ENCODE measurements at regions not wholly inside any gene's neighbourhood (a gene's known extent, or its start where the extent isn't known, plus 50 kb on each side); places are given as distances from the start of the nearest gene placed in this dataset.

DNA sequence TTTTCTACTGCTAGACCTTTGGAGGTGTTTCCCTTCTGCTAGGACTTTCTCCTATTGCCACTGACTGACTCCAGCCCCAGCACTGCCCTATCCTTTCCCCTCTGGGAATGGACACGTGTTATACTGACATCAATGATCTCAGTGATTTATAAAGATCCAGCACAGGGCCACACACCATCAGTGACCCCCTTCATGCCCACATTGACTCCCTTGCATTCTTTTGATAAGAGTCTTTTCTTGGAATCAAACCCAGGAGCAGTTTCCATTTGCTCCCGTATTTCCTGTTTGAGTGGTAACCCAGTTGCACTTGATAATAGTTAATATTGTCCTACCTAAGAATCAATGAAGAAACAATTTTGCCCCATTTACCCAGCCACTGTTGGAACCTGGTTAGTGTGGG is 501.0 kb upstream of the USP24 start:
- H4K20me1 ChIP-seq (ENCODE audit: control insufficient read depth, insufficient read depth, insufficient read length): no peaks in the 10 kb centered on the region
- no peak overlapping the region for H3K56ac ChIP-seq (ENCODE audit: insufficient read length, low read depth, low read length)
- WGBS (ENCODE audit: extremely low coverage, insufficient read length, low lambda C conversion rate): no CpG with 5 or more reads among the region's 2 CpGs
- H3K23me2 ChIP-seq (ENCODE audit: insufficient read length, low read depth, low read length, poor library complexity, severe bottlenecking): no peaks in the 10 kb centered on the region
- no peak overlapping the region for H2BK20ac ChIP-seq (ENCODE audit: low read depth, low read length, poor library complexity, severe bottlenecking)
- no peak overlapping the region for H2AK5ac ChIP-seq (ENCODE audit: insufficient read length, low read length)
- no peak overlapping the region for H3T11ph ChIP-seq (ENCODE audit: low read length)
- Mint-ChIP-seq H3K27me3 (ENCODE audit: low read depth) (peaks cover 4% of the 10 kb centered on the region; the same call in 1 of the 2 replicates), H3K4me3 (no peak overlapping the region), H3K36me3 (ENCODE audit: insufficient read depth in 1 of 3, low read depth in 3 of 3) (no peaks in the 10 kb centered on the region), H3K27ac (no peak overlapping the region), H3K4me1 (peaks cover 30 to 33% of the 10 kb centered on the region in 2 experiments), H3K9me3 (no peaks in the 10 kb centered on the region)
- H2BK5ac ChIP-seq (ENCODE audit: insufficient read length, low read length): no peak overlapping the region
- no peak overlapping the region for H2BK12ac ChIP-seq (ENCODE audit: insufficient read length, low read depth, low read length)
- H3K9me3 ChIP-seq (ENCODE audit: control insufficient read depth, low read depth, low read length): no peaks in the 10 kb centered on the region
- no peak overlapping the region for H3K9ac ChIP-seq (ENCODE audit: extremely low read depth, insufficient read length, low read length)
- TF ChIP-seq, protein P1, sequence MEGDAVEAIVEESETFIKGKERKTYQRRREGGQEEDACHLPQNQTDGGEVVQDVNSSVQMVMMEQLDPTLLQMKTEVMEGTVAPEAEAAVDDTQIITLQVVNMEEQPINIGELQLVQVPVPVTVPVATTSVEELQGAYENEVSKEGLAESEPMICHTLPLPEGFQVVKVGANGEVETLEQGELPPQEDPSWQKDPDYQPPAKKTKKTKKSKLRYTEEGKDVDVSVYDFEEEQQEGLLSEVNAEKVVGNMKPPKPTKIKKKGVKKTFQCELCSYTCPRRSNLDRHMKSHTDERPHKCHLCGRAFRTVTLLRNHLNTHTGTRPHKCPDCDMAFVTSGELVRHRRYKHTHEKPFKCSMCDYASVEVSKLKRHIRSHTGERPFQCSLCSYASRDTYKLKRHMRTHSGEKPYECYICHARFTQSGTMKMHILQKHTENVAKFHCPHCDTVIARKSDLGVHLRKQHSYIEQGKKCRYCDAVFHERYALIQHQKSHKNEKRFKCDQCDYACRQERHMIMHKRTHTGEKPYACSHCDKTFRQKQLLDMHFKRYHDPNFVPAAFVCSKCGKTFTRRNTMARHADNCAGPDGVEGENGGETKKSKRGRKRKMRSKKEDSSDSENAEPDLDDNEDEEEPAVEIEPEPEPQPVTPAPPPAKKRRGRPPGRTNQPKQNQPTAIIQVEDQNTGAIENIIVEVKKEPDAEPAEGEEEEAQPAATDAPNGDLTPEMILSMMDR (conservative IDR thresholded peaks at IDR 0.05): no peak
- no peak overlapping the region for H3K4ac ChIP-seq (ENCODE audit: low read depth, low read length)
- H3K14ac ChIP-seq (ENCODE audit: insufficient read depth, low read length): no peak overlapping the region
- H4K91ac ChIP-seq (ENCODE audit: insufficient read length, low read depth, low read length): no peak overlapping the region
- H3K4me2 ChIP-seq (ENCODE audit: insufficient read depth, insufficient read length, low read length): no peak overlapping the region
- no peak overlapping the region for H3K18ac ChIP-seq (ENCODE audit: insufficient read length, low read depth, low read length)
- H3K27me3 ChIP-seq (ENCODE audit: insufficient read depth, low read length): no peaks in the 10 kb centered on the region
- H2AFZ ChIP-seq (ENCODE audit: low read length): no peak overlapping the region
- no peak overlapping the region for H2BK120ac ChIP-seq (ENCODE audit: low read depth, low read length, poor library complexity, severe bottlenecking)
- no peak for DNase-seq
- H3K4me1 ChIP-seq (ENCODE audit: insufficient read depth, low read length): peaks cover 8% of the 10 kb centered on the region; the same call in 1 of the 2 replicates
- H4K8ac ChIP-seq (replicated peaks; ENCODE audit: insufficient read length, low read depth, low read length): no peak overlapping the region
- H3K79me2 ChIP-seq (ENCODE audit: insufficient read depth, low read length): no peaks in the 10 kb centered on the region
- H4K5ac ChIP-seq (ENCODE audit: insufficient read length, low read depth, low read length): no peak overlapping the region
- H3K27ac ChIP-seq (ENCODE audit: insufficient read length, low read depth, low read length): no peak overlapping the region
- no peak overlapping the region for H3K23ac ChIP-seq (ENCODE audit: insufficient read length, low read depth, low read length)
- no peaks in the 10 kb centered on the region for H3K79me1 ChIP-seq (ENCODE audit: insufficient read depth, low read depth, low read length, poor library complexity, severe bottlenecking)
- no peak overlapping the region for H2BK15ac ChIP-seq (ENCODE audit: low read depth, low read length)

All from H9 (cell line).